Stomach (tissue), 4 donors: ENCODE measurements at regions not wholly inside any gene's neighbourhood (a gene's known extent, or its start where the extent isn't known, plus 50 kb on each side); places are given as distances from the start of the nearest gene placed in this dataset.

Experiments
- EP300 ChIP-seq: sonication (generic); formaldehyde crosslinking; IDR thresholded peaks from one replicate; pipeline ENCODE4 v1.6.1; 2017; ENCODE audit warnings: antibody characterized with exemption
- POLR2A ChIP-seq, 4 donors: fragments of 450-650 bp; IDR thresholded peaks; one replicate each; pipeline ENCODE4 v1.6.1; 2016; ENCODE audit warnings: antibody characterized with exemption in 4 of 4, control low read depth in 2 of 4, mild to moderate bottlenecking in 1 of 4, moderate library complexity in 1 of 4
- TF ChIP-seq, protein P1 (sequence below), 7 experiments: fragments of 450-650 bp in 4 of 7; fragments of 200-600 bp in 3 of 7; sonication (generic) in 3 of 7; IDR thresholded peaks; one replicate each; pipeline ENCODE4 v1.5.1; 2016 to 2019; ENCODE audit warnings: antibody characterized with exemption in 7 of 7, control low read depth in 2 of 7, mild to moderate bottlenecking in 1 of 7

DNA sequence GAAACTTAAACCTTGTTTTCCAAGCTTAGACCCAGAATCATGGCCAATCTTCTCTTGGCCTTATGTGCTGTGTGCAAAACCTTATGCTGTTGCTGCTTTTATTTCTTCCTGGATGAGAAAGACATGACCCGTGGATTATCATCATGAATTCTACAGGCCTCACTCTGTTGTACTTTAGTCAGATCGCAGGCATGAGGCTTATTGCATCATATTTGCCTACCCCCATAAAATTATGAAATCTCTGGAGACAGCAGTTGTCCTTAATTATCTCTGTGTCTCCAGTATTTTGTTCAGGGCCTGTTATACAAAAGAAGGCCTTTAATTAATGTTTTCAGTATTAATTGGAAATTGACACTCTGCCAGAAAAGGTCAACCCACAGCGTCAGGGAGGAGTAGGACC is 71.6 kb downstream of the PLCE1 start:
- TF ChIP-seq, protein P1, sequence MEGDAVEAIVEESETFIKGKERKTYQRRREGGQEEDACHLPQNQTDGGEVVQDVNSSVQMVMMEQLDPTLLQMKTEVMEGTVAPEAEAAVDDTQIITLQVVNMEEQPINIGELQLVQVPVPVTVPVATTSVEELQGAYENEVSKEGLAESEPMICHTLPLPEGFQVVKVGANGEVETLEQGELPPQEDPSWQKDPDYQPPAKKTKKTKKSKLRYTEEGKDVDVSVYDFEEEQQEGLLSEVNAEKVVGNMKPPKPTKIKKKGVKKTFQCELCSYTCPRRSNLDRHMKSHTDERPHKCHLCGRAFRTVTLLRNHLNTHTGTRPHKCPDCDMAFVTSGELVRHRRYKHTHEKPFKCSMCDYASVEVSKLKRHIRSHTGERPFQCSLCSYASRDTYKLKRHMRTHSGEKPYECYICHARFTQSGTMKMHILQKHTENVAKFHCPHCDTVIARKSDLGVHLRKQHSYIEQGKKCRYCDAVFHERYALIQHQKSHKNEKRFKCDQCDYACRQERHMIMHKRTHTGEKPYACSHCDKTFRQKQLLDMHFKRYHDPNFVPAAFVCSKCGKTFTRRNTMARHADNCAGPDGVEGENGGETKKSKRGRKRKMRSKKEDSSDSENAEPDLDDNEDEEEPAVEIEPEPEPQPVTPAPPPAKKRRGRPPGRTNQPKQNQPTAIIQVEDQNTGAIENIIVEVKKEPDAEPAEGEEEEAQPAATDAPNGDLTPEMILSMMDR (IDR thresholded peaks at IDR 0.05), result no peak
- no peak for TF ChIP-seq POLR2A (IDR thresholded peaks at IDR 0.05)
- no peak for TF ChIP-seq EP300
